ENCODE measurements at regions not wholly inside any gene's neighbourhood (a gene's known extent, or its start where the extent isn't known, plus 50 kb on each side); places are given as distances from the start of the nearest gene placed in this dataset.

DNA sequence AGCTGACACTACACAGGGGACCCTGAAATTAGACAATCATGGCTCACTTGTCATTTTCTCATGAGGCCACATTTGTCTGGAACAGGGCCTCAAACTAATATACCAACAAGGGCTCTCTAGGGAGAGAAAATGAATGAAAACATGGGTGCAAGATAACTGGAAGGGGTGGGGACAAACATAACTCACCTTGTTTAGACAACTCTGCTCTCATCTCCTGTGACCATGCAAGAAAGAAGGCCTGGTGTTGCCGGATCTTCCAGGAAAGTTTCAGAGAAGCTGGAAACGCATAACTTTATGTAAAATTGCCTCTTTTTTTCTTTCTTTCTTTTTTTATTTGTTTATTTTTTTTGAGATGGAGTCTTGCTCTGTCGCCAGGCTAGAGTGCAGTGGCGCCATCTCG, 80.4 kb upstream of the SPRED2 start:
- no peak for DNase-seq

DNA sequence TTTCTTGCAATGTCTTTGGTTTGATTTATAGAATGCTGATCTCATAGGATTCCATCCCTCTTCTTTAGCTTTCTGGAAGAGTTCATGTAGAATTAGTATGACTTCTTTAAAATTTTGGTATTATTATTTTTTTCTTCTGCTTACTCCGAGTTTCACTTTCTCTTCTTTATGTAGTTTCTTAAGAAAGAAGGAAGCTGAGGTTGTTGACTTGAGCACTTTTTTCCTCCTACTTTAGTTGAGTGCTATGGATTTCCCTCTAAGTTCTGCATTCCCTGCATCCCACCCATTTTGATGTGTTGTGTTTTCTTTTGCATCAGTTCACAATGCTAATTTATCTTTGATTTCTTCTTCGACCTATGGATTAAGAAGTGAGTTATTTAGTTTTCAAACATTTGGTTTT, 78.9 kb upstream of the SPRED2 start:
- DNase-seq = no peak

GRCh38 chr2:65508225-65508624, 75.8 kb upstream of the SPRED2 start:
- DNase-seq = no peak

GRCh38 chr2:65507102-65508069, 75.0 kb upstream of the SPRED2 start:
- DNase-seq = no peak

GRCh38 chr2:65504814-65505697, 72.7 kb upstream of the SPRED2 start:
- no peak for DNase-seq

- DNase-seq = no peak
These were observed 71.8 kb upstream of the SPRED2 start for GRCh38 chr2:65504201-65504600.

DNA sequence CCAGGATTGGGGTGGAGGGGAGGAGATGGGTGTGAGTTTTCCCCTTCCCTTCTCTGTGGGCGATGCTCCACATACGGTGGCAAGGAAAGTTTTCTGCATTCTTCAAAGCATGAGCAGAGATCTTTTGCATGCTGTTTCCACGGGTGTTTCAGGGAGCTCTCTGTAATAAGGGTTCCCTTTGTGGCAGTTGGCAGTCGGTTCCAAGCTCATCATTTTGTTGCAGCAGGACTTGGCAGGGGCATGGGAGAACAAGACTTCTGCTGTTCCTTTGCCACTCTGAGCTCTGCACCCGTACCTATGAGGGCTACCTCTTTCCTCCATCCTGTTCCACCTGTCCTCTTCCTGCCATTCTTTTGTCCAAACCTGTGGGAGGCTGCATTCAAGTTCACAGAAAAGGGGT, 71.3 kb upstream of the SPRED2 start:
- DNase-seq = no peak

- no peak for DNase-seq
These were observed 69.4 kb upstream of the SPRED2 start for GRCh38 chr2:65501836-65502235.

- no peak for DNase-seq
These were observed 68.7 kb upstream of the SPRED2 start for GRCh38 chr2:65501074-65501473.

GRCh38 chr2:65500310-65501040, 68.1 kb upstream of the SPRED2 start:
- DNase-seq = no peak

DNA sequence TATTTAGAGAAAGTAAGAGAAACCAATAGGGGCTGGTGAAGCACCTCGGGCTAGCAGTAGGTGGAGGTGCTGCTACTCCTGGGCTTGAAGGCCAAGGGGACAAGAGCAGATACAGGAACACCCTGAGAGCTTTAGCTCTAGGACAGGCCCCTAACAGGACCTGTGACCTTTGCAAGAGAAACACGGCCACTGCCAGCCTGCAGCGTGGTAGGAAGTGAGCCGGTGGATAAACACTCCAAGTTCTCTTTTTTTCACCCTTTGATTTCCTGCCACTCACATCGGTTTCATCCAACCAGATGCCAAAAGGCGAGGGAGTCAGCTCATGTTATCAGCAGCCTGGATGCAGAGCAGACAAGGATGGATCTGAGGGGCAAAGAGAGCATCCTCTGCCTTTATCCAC, 66.8 kb upstream of the SPRED2 start:
- DNase-seq = no peak

GRCh38 chr2:65498396-65498795, 66.0 kb upstream of the SPRED2 start:
- no peak for DNase-seq

- no peak for DNase-seq
These were observed 63.0 kb upstream of the SPRED2 start for GRCh38 chr2:65495251-65495877.

DNA sequence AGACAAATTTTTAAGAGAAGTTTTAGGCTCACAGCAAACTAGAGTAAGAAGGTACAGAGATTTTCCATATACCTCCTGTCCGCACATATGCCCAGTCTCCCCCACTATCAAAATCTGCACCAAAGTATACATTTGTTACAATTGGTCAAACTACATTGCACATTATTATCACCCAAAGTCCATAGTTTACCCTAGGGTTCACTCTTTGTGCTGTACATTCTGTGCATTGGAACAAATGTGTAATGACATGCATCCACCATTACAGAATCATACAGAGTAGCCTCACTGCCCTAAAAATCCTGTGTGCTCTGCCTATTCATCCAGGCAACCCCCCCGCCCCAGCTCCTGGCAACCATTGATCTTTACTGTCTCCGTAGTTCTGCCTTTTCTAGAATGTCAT, 61.7 kb upstream of the SPRED2 start:
- no peak for DNase-seq

DNA sequence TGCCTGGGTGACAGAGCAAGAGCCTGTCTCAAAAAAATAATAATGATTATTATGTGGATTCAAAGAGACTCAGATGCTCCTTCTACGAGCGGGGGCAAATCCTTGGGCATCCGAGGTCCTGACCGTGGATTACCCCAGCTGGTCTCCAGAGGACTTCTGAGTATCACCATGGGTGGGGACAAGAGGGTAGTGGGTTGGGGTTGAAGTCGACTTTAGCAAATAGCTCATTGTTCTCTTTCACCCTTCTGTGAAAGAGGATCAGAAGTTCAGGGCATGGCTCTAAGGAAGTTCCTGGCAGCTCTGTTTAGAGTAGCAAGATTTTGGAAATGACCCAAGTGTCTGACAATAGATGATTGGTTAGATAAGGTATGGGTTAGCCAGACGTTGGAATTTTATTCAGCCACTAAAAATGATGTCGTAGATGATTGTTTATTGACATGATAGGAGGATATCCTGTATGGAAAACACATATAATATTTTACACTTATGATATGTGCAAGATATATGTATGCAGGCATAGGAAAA, 59.0 kb upstream of the SPRED2 start:
- DNase-seq = no peak

- no peak for DNase-seq
These were observed 57.8 kb upstream of the SPRED2 start for GRCh38 chr2:65490222-65490621.

DNA sequence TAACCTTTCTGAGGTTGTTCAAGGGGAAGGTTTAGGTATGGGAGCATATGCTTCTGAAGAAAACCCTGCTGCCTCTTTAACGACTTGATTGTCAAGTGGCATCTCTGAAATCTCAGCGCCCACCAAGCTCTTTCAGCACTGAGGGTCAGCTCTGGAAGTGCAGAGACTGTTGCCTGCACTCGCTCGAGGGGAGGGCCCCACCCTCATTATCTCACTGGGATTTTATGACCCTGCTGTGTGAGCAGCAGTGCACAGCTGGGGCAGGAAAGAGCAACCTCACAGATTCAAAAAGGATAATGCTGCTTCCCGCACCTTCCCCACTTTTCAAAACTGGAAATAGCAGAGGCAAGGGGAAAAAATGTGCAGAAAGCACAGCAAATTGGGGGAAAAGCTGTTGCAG, 56.9 kb upstream of the SPRED2 start:
- no peak for DNase-seq

DNA sequence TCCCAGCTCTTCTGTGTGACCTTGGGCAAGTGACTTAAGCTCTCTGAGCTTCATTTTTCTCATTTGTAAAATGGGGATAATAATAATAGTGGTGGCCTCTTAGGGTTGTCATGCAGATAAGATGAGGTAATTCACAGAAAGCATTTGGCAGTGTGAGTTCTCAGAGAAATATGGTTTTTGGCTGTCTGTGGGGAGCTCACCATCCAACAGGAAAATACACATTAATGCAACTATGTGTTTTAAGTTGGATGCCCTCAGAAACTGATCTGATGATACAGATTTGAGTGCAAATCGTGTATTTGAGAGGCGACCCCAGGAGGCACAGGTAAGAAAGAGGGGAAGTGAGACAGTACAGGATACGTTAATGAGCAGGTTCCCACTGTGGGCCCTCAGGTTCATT, 56.1 kb upstream of the SPRED2 start:
- DNase-seq = no peak

GRCh38 chr2:65487404-65487803, 55.0 kb upstream of the SPRED2 start:
- no peak for DNase-seq

GRCh38 chr2:65486802-65487201, 54.4 kb upstream of the SPRED2 start:
- DNase-seq = no peak

DNA sequence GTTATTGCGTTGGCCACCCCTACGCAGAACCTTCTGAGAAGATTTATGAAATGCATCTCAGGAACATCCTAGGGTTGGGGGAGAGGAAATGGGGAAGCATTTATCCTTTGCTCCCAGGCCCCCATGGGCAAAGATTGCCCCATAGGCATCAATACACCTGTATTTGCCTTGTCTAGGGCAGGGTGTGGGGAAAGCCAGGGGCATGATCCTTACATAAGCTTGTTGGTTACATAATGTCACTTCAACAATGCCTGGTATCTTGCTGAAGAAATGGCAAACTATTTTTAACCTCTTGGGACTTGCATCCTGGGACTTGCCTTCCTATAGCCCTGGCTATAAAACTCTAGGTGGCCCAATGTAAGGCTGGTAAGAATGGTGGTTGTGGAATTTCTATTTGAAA, 53.9 kb upstream of the SPRED2 start:
- DNase-seq = no peak

- no peak for DNase-seq
These were observed 53.4 kb upstream of the SPRED2 start for GRCh38 chr2:65485839-65486238.
